SU-DHL-6 (cell line): ENCODE measurements at regions not wholly inside any gene's neighbourhood (a gene's known extent, or its start where the extent isn't known, plus 50 kb on each side); places are given as distances from the start of the nearest gene placed in this dataset.

ENCODE experiments used
- CTCF ChIP-seq: fragments of 200-600 bp; sonication (generic); IDR thresholded peaks from one replicate; pipeline ENCODE4 v1.5.1; 2017; ENCODE audit warnings: antibody characterized with exemption, mild to moderate bottlenecking, low read length, moderate library complexity; ENCODE audit not compliant: insufficient read depth, poor library complexity, severe bottlenecking
- EZH2phosphoT487 ChIP-seq: fragments of 200-600 bp; sonication (generic), shearing (Covaris generic); conservative IDR thresholded peaks from 2 replicates; pipeline ENCODE4 v1.6.1; 2018; ENCODE audit warnings: mild to moderate bottlenecking, antibody characterized with exemption, low read length, moderate library complexity, mixed read lengths

- TF ChIP-seq CTCF (no peak), EZH2phosphoT487 (no peak)
Measured at GRCh38 chr3:4228295-4228694, 74.9 kb upstream of the SETMAR start.
